Lung microvascular endothelial cell (primary cell): ENCODE measurements at regions not wholly inside any gene's neighbourhood (a gene's known extent, or its start where the extent isn't known, plus 50 kb on each side); places are given as distances from the start of the nearest gene placed in this dataset.

Experiments used
- DNase-seq, 2 donors: peaks; one replicate each; pipeline versions ENCODE4 v3.0.0 to v3.0.0-alpha.2; 2010; ENCODE audit warnings: low read depth in 2 of 2

- no peak for DNase-seq
Observed at GRCh38 chr22:27138471-27138870, 481.1 kb downstream of the MIAT start.

- DNase-seq, result peak; percentile 57 to 73
Observed at GRCh38 chr22:27139935-27140511, 482.6 kb downstream of the MIAT start.

GRCh38 chr22:27142286-27142685, 484.9 kb downstream of the MIAT start:
- DNase-seq, result no peak

GRCh38 chr22:27144321-27144720, 486.9 kb downstream of the MIAT start:
- DNase-seq, result no peak

GRCh38 chr22:27146866-27147633, 489.7 kb downstream of the MIAT start:
- DNase-seq, result peak in 1 of 2 donors; percentile 35

GRCh38 chr22:27148055-27148454, 490.7 kb downstream of the MIAT start:
- DNase-seq, result no peak

- DNase-seq, result no peak
Observed at GRCh38 chr22:27148886-27149470, 491.6 kb downstream of the MIAT start.

GRCh38 chr22:27149921-27150543, 492.6 kb downstream of the MIAT start:
- DNase-seq, result peak; percentile 38 to 56

GRCh38 chr22:27150544-27150941, 493.2 kb downstream of the MIAT start:
- DNase-seq, result no peak

- DNase-seq, result peak in 1 of 2 donors; percentile 35
Observed at GRCh38 chr22:27151407-27151806, 494.0 kb downstream of the MIAT start.

GRCh38 chr22:27152033-27152432, 494.6 kb downstream of the MIAT start:
- DNase-seq, result peak; percentile 69 to 82

GRCh38 chr22:27152883-27153282, 495.5 kb downstream of the MIAT start:
- no peak for DNase-seq

GRCh38 chr22:27153386-27153785, 496.0 kb downstream of the MIAT start:
- no peak for DNase-seq

- DNase-seq, result peak in 1 of 2 donors; percentile 3
Observed at GRCh38 chr22:27154717-27155116, 497.3 kb downstream of the MIAT start.

GRCh38 chr22:27156821-27157489, 499.6 kb downstream of the MIAT start:
- no peak for DNase-seq

- no peak for DNase-seq
Observed at GRCh38 chr22:27157666-27158370, 500.4 kb downstream of the MIAT start.

GRCh38 chr22:27159016-27159415, 501.6 kb downstream of the MIAT start:
- no peak for DNase-seq

GRCh38 chr22:27159716-27160295, 502.4 kb downstream of the MIAT start:
- DNase-seq, result no peak

- DNase-seq, result no peak
Observed at GRCh38 chr22:27163162-27164137, 506.1 kb downstream of the MIAT start.
